ENCODE measurements at regions not wholly inside any gene's neighbourhood (a gene's known extent, or its start where the extent isn't known, plus 50 kb on each side); places are given as distances from the start of the nearest gene placed in this dataset.

GRCh38 chr14:39734306-39734705 lies 302.1 kb upstream of the FBXO33 start:
- TF ChIP-seq CTCF (IDR thresholded peaks at IDR 0.05) = no peak
- TF ChIP-seq REST (IDR thresholded peaks at IDR 0.05; ENCODE audit: insufficient read depth in 1 of 2, low read depth in 2 of 2, low read length in 1 of 2) = no peak
- TF ChIP-seq POLR2AphosphoS5 (IDR thresholded peaks at IDR 0.05; ENCODE audit: low read depth, low read length) = no peak

All from Panc1 (cell line).